ENCODE measurements at regions not wholly inside any gene's neighbourhood (a gene's known extent, or its start where the extent isn't known, plus 50 kb on each side); places are given as distances from the start of the nearest gene placed in this dataset.
A peak's percentile ranks its signal among the peaks of the same experiment; 100 is the strongest.

DNA sequence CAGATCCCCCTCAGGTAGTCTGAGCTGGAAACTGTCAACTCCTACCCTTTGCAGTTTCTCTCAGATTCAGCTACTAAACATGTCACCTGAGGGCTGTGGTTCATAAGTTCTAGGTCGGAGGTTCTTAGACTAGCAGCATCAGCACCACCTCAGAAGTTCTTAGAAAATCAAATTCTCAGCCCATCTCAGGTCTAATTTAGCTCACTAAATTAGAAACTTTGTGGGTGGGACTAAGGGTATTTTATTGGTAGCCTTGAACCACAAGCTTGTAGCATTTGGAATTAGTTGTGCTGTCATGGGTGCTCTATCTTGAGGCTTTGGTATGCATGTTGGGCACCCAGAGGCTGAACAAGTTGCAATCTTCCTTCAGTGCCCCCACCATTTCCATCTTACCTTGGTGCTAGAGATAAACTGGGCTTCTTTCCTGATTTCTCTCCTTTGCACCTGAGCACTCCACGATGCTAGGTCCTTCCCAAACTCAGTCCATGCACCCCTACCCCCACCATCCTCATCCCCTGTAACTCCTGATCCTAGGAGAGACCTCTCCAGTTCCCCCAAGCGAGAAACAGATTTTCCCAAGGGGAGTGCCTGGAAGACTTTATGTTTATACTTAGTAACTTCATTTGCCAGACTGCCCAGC lies 54.2 kb downstream of the S1PR1 start:
- DNase-seq (ENCODE audit: low spot score): no peak

DNA sequence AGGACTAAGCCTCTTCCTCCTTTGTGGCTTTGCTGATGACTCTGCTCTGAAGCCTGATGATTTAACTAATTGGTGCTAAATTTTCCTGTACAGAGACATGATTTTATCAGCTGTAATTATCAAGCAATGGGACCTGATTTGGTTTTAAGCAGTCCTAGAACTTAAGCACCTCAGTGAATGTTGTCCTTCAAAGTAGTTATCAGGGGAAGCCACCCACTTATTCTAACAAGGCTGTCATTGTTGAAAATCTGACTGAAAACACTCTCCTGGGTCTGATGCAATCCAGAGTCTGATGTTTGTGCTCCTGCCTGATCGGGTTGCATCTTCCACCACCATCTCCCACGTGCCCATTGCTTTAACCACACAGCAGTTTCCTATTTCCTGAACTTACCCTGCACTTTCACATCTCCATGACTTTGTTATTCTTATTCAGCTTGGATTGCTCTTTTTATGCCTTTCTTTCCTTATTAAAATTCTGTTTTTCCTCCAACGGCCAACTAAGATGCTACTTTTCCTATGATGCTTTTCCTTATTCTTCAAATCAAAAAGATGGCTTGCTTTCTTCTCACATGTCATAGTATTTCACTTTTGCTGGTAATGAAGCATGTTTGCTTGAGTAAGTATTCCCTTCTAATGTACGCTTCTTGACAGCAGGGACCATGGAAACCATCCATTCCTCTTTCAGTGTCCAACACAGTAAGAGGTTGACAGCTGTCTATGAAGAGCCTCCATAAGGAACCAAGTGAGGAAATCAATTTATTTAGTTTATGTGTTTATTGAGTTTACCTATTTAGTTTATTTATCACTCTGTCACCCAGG lies 55.0 kb downstream of the S1PR1 start:
- peak; percentile 26 for DNase-seq (ENCODE audit: low spot score)

DNA sequence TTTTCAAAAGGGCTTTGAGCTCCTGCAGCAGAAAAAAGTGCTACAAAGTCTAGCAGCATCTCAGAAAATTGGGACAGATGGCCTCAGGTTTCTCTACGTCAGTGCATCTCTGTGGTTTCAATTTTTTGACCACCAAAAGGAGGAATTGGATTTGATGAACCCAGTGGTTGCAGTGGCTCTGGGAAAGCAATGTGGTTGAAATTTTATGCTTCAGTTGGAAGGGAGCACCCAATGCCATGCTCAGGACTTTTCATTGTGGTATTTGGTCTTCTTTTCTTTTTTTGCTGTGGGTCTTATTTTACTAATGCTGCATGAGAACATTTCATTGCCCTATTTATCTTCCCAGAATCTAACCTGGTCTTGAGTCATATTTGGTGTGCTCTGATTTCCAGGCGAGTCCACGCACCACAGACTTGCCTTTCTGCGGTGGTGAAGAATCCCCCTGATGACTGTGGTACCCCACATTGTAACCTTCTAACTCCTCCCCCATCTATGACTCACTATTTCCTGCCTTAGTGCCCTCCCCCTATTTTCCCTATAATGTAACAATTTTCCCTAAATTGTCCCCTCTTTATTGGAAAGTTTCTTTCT lies 56.7 kb downstream of the S1PR1 start:
- no peak for DNase-seq (ENCODE audit: low spot score)

DNA sequence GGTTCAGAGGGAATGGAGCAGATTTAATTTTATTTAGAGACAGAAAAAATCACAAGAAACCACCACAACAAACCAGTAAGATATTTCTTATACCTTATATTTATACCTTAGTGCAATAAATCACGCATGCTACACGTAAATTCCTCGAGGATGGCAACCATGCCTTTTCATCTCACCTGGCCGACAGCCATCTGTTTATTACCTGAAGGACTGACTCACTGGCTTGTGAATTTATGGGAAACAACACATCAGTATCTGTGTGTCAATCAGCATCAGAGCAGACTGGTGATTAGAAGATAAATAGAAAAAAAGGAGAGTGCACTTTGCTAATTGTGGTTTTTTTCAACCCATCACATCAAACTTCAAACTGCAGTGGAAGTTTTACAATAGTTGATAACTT lies 58.4 kb downstream of the S1PR1 start:
- DNase-seq (ENCODE audit: low spot score): no peak

DNA sequence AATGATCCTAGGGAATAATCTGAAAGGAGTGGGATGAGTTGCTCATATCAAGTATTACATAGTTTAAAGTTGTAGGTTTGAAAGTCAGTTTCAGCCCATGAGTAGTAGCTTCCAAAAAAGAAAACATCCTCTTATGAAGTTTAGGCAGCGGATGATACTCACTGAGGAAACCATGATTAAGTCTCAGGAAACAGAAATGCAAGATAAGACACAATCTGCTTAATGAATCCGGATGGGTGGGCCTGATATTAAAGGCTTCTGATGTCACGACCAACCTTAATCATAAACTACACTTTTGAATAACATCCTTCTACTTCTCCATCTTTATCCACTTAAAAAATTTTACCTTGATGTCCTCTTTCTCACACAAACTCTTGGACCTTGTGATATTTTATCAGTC lies 61.8 kb downstream of the S1PR1 start:
- no peak for DNase-seq (ENCODE audit: low spot score)

DNA sequence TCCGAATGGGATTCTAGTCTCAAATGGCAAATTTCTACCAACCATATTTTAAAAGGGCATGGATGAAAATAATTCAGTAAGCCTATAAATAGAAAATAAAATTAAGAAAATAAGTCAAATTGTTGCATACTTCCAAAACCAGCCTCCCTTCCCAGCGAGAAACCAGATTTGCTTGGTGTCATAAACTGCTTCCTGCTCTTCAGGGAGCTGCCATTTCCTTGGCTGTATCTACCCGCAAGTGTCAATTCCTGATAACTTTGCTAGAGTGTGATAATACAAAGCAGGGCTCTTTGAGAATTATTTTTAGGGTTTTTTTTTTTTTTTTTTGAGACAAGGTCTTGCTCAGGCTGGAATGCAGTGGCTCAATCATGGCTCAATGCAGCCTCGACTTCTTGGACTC lies 62.3 kb downstream of the S1PR1 start:
- no peak for DNase-seq (ENCODE audit: low spot score)

DNA sequence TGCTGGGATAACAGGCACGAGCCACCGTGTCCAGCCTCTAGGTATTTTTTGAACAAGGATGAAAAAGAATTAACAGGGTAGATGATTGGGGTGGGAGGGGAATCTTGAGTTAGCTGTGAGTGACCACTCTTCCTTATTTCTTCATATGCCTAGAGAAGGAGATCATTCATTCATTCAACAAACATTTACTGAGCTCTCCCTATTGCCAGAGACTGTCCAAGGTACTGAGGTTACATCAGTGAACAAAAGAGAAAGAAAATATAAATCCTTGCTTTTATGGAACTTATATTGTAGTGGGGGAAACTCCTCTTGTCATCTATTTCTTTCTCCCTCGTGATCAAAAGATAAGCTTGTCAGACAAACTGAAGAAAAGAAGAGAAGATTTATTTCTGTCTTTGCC lies 62.9 kb downstream of the S1PR1 start:
- no peak for DNase-seq (ENCODE audit: low spot score)

DNA sequence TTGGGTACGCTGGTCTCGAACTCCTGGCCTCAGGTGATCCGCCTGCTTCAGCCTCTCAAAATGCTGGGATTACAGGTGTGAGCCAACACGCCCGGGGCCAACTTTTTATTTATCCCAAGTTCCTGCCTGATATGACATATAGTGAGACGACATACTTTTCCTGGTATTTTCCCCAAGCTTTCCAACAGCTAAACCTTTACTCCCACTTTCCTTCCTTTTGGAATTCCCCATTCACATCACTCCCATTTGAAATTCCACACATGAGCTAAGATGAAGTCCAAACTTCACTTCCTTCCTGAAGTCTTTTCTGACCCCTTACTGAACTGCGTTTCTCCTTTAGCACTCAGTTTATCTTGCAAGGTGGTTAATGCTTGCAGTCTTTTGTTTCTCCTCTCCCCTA lies 64.1 kb downstream of the S1PR1 start:
- no peak for DNase-seq (ENCODE audit: low spot score)

DNA sequence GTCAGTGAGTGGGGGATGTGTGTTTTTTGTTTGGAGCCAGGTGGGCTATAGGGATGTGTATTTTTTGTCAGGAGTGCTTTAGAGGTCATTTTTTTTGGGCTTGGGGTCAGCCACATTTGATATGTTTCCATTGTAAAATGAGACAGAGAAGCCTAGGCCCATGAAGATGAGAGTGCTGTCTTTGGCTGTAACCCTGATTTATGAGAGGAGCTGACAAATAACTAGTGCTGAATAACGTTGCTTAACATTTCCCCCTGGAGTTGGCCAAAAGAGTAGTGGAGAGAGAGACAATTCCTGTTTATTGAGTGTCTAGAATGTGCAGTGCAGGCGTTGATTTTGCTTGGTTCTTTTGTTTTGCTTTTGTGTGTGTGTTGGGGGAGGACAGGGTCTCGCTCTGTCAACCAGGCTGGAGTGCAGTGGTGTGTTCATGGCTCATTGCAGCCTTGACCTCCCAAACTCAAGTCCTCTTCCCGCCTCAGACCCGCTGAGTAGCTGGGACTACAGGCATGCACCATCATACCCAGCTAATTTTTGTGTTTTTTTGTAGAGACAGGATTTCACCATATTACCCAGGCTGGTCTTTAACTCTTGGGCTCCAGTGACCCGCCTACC lies 64.7 kb downstream of the S1PR1 start:
- DNase-seq (ENCODE audit: low spot score): no peak

DNA sequence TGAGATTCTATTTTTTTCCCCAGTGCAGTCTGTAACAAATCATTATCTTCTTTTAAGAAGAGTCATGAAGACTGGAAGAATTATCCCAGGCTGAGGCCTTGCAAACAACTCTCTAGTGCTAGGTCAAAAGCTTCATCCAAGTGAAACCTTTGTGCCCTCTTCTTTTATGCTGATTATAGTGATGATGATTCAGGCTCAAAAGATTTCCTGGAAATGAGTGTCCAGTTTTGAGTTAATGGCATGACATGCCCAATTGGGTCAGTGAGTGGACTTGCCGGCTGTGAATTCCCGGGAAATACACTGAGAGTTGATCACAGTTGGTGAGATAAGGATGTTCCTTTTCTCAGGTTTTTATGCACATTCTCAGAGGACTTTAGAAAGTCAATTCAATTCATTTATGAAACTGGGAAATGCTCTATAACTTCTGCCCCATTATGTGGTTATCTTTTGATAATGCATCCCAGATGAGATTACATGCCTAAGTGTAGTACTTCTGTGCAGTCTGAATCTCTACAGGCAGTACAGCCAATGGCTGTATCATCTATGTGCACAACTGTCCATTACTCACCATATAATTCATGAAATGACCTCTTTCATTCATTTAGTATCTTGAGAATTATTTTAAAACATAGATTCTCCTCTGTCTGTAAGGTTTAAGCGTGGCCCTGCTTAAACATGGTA lies 66.2 kb downstream of the S1PR1 start:
- DNase-seq (ENCODE audit: low spot score): no peak

DNA sequence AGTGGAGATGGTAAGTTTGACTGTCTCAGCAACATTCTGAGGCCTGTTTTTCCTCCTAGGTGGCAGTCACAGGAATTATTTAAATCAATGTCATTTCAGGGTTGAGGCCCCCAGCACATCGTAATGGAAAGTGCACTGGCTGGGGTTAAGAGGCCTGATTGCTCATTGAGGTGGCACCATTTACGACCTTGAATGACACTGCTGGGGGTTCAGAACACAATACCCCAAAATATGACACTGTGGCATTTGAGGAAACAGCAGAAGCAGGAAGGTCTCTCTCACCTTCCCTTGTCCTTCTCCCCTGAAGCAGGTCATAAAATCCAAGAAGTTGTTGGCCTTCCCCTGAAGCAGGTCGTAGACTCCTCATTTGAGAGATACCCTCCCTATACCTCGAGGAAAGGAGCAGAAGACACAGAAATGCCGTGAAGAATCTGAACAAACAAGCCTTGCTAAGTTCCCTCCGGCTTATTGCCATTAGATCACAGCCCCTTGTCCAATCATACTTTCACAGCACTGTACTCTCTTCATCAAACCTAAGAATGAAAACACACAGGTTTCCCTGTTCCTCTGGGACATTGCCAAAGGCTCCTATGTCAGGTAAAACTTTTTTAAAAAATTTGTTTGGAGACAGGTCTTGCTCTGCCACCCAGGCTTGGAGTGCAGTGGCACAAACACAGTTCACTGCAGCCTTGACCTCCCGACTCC lies 71.3 kb downstream of the S1PR1 start:
- DNase-seq (ENCODE audit: low spot score): no peak

DNA sequence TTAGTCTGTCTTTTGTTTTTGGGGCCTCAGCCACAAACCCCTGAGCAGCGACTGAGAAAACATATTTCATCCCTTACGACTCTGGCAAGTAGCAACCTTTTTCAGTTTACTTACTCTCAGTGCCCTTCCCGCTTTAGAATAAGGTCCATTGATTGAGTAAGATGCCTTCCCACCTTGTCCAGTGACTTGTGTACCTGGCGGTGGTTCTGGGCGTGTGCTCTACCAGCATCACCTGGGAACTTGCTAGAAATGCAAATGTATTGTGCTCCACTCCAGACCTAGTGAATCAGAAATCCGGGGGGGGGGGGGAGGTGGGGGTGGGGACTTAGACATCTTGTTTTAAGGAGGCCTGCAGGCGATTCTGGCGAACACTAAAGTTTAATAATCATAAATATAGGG lies 72.1 kb downstream of the S1PR1 start:
- DNase-seq (ENCODE audit: low spot score): no peak

DNA sequence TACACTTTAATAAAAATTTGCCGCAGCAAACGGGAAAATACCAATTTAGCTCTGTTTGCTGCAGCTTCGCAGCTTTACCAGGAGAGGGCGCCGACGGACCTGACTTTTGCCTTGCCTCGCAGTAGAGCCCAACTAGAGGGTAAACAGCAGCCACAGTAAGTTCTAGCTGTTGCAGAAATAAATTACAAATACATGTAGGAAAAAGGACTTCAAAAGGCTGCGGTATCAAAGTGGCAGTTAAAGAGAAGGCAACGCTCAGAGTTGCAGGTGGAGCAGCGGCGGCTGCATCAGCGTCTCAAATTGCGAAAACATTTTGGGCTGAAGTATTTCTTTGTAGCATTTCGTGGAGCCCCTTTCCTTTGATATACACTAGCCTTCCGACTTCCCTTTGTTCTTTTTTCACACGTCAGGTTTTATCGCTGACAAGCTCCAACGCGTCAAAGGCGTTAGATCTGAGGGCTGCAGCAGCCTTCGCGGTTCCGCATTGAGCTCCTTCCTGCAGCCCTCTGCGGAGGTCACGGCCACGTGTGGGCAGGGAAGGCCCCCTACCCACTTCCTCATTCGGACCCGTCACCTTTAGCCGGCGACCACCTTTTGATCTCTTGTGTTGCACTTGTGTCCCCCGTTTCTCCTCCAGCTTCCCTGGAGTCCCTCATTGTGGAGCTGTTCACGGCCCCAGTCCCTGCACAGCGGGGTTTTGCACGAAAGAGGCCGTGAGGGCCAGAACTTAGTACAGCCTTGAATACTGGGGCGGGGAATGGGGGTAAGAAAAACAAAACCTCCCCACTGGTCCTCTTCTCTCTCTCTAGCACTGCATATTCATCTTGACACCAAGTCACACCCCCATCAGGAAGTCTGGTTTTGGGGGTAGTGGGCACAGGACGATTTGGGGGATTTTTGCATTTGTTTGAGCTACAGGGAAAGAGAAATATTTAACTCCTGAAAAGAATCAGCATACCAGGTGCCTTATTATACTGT lies 72.8 kb downstream of the S1PR1 start:
- DNase-seq (ENCODE audit: low spot score): peak; percentile 28

DNA sequence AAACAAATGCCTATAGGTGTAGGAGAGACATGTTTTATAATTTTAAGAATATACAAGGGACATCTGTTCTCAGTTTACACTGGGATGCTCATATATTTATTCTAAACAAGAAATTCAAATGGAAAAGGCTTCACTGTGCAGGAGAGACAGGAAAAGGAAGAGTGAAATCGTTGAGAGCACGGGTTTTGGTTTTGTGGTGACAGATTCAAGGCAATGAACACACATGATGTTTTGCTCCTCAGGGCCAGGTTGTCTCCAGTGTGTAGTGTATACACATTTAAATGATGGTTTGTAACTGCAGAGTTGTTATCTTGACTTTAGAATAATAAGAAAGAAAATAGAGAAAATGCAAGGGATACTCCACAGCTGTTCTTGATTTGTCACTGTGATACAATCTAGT lies 73.7 kb downstream of the S1PR1 start:
- no peak for DNase-seq (ENCODE audit: low spot score)

DNA sequence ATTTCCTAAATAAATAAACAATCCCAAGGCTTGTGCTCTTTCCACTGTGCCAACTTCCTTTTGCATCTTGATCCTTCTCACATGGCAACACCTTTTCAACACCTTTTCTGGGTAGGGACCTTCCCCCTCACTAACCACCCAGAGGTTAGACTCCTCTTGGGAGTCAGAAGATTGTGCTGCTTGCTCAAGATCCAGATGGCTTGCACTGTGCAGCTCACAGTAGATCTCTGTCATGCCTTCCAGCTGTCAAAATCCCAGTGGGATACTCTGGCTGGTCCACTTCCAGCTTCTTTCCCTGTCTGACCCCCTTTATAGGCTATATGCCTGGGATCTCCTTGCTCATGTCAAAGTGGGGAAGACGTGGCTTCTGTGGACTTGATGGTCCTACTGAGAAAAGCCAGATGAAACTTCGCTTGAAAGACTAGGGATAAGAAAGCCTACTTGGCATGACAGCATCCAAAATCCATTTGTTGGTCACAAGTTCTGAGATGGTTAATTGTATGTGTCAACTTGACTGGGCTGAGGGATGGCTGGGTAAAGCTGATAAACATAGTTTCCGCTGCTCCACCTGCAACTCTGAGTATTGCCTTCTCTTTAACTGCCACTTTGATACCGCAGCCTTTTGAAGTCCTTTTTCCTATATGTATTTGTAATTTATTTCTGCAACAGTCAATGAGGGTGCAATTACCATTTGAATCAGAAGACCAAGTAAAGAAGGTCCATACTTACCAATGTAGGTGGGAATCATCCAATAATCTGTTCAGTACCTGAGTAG lies 74.5 kb downstream of the S1PR1 start:
- DNase-seq (ENCODE audit: low spot score): no peak

DNA sequence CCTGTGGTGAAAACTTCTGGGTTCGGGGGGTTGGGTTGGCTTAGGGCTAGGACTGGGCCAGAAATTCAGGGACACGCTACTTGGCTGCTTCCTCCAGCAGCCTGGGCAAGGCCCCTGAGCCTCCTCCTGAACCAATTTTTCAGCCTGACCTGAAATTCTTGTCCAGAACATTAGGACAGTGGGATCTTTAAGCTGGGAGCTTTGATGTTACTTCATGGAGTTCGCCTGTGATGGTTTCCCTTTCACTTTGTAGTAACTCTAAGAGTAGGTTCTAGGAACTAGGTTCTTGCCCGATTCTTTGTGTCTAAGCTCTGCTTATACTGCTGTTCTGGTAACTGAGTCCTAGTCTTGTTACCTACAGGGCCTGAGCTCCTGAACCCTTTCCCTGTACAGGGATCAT lies 75.3 kb downstream of the S1PR1 start:
- no peak for DNase-seq (ENCODE audit: low spot score)

DNA sequence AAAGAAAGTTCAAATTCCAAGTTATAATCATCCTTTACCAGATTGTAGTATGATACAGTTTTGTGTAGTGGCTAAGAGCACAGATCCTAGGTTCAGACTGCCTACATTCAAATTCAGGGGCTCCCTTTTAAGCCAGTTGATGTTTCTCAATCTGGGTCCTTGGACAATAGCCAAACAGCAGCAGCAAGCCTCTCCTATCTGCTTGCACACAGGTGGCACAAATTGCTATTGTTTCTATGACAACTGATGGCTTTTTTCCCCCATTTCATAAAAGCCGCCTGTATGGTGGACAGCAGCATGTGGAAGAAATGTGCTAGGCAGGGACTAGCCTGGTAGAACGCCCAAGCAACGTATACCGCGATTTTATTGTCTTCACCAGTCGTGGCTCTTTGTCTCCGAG lies 76.5 kb downstream of the S1PR1 start:
- no peak for DNase-seq (ENCODE audit: low spot score)

DNA sequence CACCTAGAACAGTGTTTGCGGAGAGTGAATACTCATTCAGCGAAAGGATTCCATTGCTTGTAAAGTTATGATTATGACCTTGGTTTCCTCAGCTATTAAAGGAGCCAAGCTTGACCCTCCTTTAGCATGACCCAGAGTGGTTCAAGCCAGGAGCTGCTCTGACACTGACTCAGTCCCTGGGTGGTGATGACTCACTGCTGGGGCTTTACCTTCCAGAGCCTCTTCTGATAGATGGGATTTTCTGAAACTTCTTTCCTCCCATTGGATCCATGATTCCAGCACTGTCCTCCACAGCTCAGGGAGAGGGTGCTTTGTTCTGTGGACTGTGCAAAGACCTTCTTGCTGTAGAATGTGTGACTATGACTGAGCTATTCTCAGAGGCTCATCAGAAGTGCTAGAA lies 77.4 kb downstream of the S1PR1 start:
- DNase-seq (ENCODE audit: low spot score): no peak

DNA sequence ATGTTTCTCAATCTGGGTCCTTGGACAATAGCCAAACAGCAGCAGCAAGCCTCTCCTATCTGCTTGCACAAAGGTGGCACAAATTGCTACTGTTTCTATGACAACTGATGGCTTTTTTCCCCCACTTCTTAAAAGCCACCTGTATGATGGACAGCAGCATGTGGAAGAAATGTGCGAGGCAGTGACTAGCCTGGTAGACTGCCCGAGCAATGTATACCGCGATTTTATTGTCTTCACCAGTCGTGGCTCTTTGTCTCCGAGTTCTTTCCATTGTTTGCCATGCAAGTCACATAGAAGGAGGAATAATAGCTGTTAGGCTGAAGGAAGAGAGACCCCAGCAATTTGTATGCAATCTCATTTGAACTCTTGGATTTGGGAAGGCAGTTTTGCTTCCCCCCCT lies 79.4 kb downstream of the S1PR1 start:
- no peak for DNase-seq (ENCODE audit: low spot score)

DNA sequence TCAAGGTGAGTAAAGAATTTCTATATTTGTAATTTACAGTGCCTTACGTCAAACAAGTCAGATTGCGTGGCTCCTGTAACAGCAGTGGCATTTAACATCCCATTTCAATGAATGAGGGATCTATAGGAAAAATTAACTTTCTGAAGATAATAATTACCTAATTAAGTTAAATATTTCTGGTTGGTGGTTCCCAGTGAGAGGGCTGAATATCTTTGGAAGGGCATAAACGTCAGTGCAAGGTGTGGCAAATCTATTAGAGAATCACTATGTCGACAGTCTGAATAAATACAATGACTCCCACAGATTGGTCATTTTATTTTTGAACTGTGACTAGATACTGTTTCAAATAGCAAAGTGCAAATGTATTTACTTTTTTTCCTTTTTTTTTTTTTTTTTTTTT lies 80.0 kb downstream of the S1PR1 start:
- DNase-seq (ENCODE audit: low spot score): no peak

Data from HuH-7.5 (cell line).